A673 (cell line): ENCODE measurements at regions not wholly inside any gene's neighbourhood (a gene's known extent, or its start where the extent isn't known, plus 50 kb on each side); places are given as distances from the start of the nearest gene placed in this dataset.

ENCODE experiments used
- CTCF ChIP-seq: fragments of 300-800, 200-600 bp; sonication (generic); conservative IDR thresholded peaks from 2 replicates; pipeline ENCODE4 v1.5.1; 2017; ENCODE audit warnings: low read depth, mild to moderate bottlenecking, antibody characterized with exemption, low read length, moderate library complexity, mixed read lengths
- EZH2 ChIP-seq: fragments of 200-600 bp; sonication (generic); IDR thresholded peaks from 2 replicates; pipeline ENCODE4 v1.6.1; 2017; ENCODE audit warnings: borderline replicate concordance, low read depth, mild to moderate bottlenecking, mixed read lengths, antibody characterized with exemption, low read length; ENCODE audit not compliant: poor library complexity, severe bottlenecking

GRCh38 chr11:134657631-134658030 is 245.6 kb upstream of the B3GAT1 start:
- TF ChIP-seq CTCF (no peak), EZH2 (no peak)
